22Rv1 (cell line): ENCODE measurements at regions not wholly inside any gene's neighbourhood (a gene's known extent, or its start where the extent isn't known, plus 50 kb on each side); places are given as distances from the start of the nearest gene placed in this dataset.
"Not testable (repeated sequence)": the region's sequence is repeated elsewhere in the genome, so short reads cannot be mapped to it uniquely, and the experiment has no call there.

Source experiments
- H3K27ac ChIP-seq: fragments of 450-650 bp; 2 replicates; pipeline ENCODE4 v1.5.1; 2017
- CTCF ChIP-seq: fragments of 450-650 bp; IDR thresholded peaks from 2 replicates; pipeline ENCODE4 v1.5.1; 2017; ENCODE audit warnings: mild to moderate bottlenecking
- ZFX ChIP-seq: fragments of 450-650 bp; IDR thresholded peaks from 2 replicates; pipeline ENCODE4 v1.6.1; 2017; ENCODE audit warnings: antibody characterized with exemption, borderline replicate concordance

GRCh38 chr2:13289310-13289709 lies 572.6 kb downstream of the TRIB2 start:
- no peak overlapping the region for H3K27ac ChIP-seq
- TF ChIP-seq CTCF (no peak), ZFX (no peak)

GRCh38 chr2:13308478-13308805 lies 591.7 kb downstream of the TRIB2 start:
- not testable (repeated sequence) for H3K27ac ChIP-seq

DNA sequence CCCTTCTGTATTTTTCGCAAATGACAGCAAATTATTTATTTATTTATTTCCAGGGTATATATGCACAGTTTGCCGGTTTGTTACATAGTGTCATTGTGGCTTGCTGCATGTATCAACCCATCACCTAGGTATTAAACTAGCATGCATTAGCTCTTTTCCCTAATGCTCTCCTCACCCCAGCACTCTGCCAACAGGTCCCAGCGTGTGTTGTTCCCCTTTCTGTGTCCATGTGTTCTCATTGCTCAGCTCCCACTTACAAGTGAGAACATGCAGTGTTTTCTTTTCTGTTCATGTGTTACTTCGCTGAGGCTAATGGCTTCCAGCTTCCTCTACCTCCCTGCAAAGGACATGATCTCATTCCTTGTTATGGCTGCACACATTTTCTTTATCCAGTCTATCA lies 592.3 kb downstream of the TRIB2 start:
- no peak overlapping the region for H3K27ac ChIP-seq
- TF ChIP-seq CTCF (no peak), ZFX (no peak)

DNA sequence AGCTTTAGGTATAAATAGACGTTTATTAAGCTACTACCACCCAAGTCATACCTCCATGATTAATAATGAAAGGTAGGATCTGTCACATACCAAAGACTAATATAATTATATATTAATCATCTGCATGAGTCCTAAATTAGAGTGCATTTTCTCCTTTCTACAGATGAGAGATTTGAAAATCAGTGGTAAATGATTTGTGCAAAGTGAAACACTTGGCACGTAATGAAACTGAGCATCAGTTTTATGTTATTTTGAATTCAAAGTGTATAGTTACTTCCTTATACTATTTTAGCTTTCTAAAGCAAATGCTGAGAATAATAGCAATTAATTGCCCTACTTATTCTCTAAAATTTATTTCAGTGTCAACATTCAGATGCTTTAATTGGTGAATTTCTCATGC lies 615.3 kb downstream of the TRIB2 start:
- no peak for TF ChIP-seq ZFX
- TF ChIP-seq CTCF, result no peak
- H3K27ac ChIP-seq, result no peak overlapping the region

GRCh38 chr2:13334071-13334470 lies 617.3 kb downstream of the TRIB2 start:
- H3K27ac ChIP-seq, result not testable (repeated sequence)

GRCh38 chr2:13334545-13334944 lies 617.8 kb downstream of the TRIB2 start:
- no peak for TF ChIP-seq CTCF
- TF ChIP-seq ZFX, result no peak
- no peak overlapping the region for H3K27ac ChIP-seq

- H3K27ac ChIP-seq, result no peak overlapping the region
- no peak for TF ChIP-seq ZFX
- TF ChIP-seq CTCF, result no peak
Measured at GRCh38 chr2:13335862-13336535, 619.3 kb downstream of the TRIB2 start.

GRCh38 chr2:13351068-13351467 lies 634.3 kb downstream of the TRIB2 start:
- H3K27ac ChIP-seq, result no peak overlapping the region
- no peak for TF ChIP-seq ZFX
- TF ChIP-seq CTCF, result no peak
